ENCODE measurements at regions not wholly inside any gene's neighbourhood (a gene's known extent, or its start where the extent isn't known, plus 50 kb on each side); places are given as distances from the start of the nearest gene placed in this dataset.
"Not testable (repeated sequence)": the region's sequence is repeated elsewhere in the genome, so short reads cannot be mapped to it uniquely, and the experiment has no call there.

DNA sequence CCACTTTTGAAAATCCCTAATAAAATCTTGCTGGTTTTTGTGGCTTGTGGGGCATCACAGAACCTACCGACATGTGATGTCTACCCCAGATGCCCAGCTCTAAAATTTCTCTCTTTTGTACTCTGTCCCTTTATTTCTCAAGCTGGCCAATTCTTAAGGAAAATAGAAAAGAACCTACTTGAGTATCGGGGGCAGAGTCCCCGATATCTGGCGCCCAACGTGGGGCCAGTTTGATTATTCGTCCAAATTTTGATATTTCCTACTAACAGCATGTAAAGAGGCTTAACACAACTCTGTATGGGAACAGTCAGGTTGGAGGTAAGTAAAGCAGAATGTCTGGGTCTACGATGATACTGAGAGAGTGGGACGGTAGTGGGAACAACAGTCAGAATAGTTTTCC lies 810.6 kb downstream of the SLC6A15 start:
- DNase-seq; H3K4me1 Mint-ChIP-seq; H3K27ac Mint-ChIP-seq; H3K36me3 Mint-ChIP-seq (ENCODE audit: low read depth); ATAC-seq; H3K4me3 Mint-ChIP-seq; H3K27me3 Mint-ChIP-seq: not testable (repeated sequence)
- H3K9me3 Mint-ChIP-seq, result peaks cover 35% of the 10 kb centered on the region

DNA sequence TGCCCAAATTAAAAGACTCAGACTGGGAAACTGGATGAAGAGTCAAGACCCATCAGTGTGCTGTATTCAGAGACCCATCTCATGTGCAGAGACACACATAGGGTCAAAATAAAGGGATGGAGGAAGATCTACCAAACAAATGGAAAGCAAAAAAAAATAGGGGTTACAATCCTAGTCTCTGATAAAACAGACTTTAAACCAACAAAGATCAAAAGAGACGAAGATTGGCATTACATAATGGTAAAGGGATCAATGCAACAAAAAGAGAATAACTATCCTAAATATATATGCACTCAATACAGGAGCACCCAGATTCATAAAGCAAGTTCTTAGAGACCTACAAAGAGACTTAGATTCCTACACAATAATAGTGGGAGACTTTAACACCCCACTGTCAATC lies 813.0 kb downstream of the SLC6A15 start:
- not testable (repeated sequence) for H3K4me1 Mint-ChIP-seq; DNase-seq; ATAC-seq; H3K27me3 Mint-ChIP-seq; H3K27ac Mint-ChIP-seq; H3K36me3 Mint-ChIP-seq (ENCODE audit: low read depth); H3K4me3 Mint-ChIP-seq
- peaks cover 34% of the 10 kb centered on the region for H3K9me3 Mint-ChIP-seq

- H3K4me3 Mint-ChIP-seq, result no peak overlapping the region
- H3K9me3 Mint-ChIP-seq, result no peaks in the 10 kb centered on the region
- ATAC-seq (no peak), DNase-seq (no peak)
- H3K27ac Mint-ChIP-seq, result no peak overlapping the region
- no peaks in the 10 kb centered on the region for H3K4me1 Mint-ChIP-seq
- no peaks in the 10 kb centered on the region for H3K27me3 Mint-ChIP-seq
- no peaks in the 10 kb centered on the region for H3K36me3 Mint-ChIP-seq (ENCODE audit: low read depth)
Observed at GRCh38 chr12:84091651-84092050, 820.9 kb downstream of the SLC6A15 start.

DNA sequence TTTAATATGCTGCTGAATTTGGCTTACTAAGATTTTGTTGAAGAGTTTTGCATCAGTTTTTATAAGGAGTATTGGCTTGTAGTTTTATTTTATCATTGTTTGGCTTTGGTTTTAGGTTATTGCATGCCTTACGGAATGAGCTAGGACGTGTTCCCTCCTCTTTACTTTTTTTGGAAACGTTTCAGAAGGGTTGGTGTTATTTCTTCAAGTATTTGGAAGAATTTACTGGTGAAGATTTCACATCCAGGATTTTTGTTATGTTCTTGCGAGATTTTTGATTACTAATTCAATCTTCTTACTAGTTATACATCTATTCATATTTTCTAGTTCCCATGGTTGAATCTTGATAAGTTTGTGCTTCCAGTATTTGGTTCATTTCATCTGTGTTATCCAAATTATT lies 823.2 kb downstream of the SLC6A15 start:
- Mint-ChIP-seq H3K9me3 (no peaks in the 10 kb centered on the region), H3K36me3 (ENCODE audit: low read depth) (no peaks in the 10 kb centered on the region), H3K4me1 (no peaks in the 10 kb centered on the region), H3K4me3 (no peak overlapping the region), H3K27me3 (no peaks in the 10 kb centered on the region), H3K27ac (no peak overlapping the region)
- DNase-seq, result no peak
- ATAC-seq, result no peak

GRCh38 chr12:84085046-84085445 lies 827.6 kb downstream of the SLC6A15 start:
- ATAC-seq (no peak), DNase-seq (no peak)
- no peaks in the 10 kb centered on the region for H3K4me1 Mint-ChIP-seq
- H3K36me3 Mint-ChIP-seq (ENCODE audit: low read depth), result no peaks in the 10 kb centered on the region
- no peak overlapping the region for H3K4me3 Mint-ChIP-seq
- H3K9me3 Mint-ChIP-seq, result no peaks in the 10 kb centered on the region
- no peaks in the 10 kb centered on the region for H3K27me3 Mint-ChIP-seq
- H3K27ac Mint-ChIP-seq, result no peak overlapping the region

GRCh38 chr12:84079626-84080025 lies 833.0 kb downstream of the SLC6A15 start:
- H3K36me3 Mint-ChIP-seq (ENCODE audit: low read depth), result no peaks in the 10 kb centered on the region
- H3K27ac Mint-ChIP-seq, result no peak overlapping the region
- ATAC-seq (no peak), DNase-seq (no peak)
- H3K4me1 Mint-ChIP-seq, result no peaks in the 10 kb centered on the region
- H3K9me3 Mint-ChIP-seq, result peaks cover 4% of the 10 kb centered on the region
- H3K4me3 Mint-ChIP-seq, result no peak overlapping the region
- no peaks in the 10 kb centered on the region for H3K27me3 Mint-ChIP-seq

- Mint-ChIP-seq H3K27ac (no peak overlapping the region), H3K4me3 (no peak overlapping the region), H3K4me1 (no peaks in the 10 kb centered on the region), H3K9me3 (peaks cover 10% of the 10 kb centered on the region), H3K36me3 (ENCODE audit: low read depth) (no peaks in the 10 kb centered on the region), H3K27me3 (no peaks in the 10 kb centered on the region)
- ATAC-seq (no peak), DNase-seq (no peak)
Observed at GRCh38 chr12:84077679-84078078, 834.9 kb downstream of the SLC6A15 start.

- Mint-ChIP-seq H3K27me3 (no peaks in the 10 kb centered on the region), H3K4me3 (no peak overlapping the region), H3K27ac (no peak overlapping the region), H3K4me1 (no peaks in the 10 kb centered on the region), H3K36me3 (ENCODE audit: low read depth) (no peaks in the 10 kb centered on the region), H3K9me3 (peaks cover 10% of the 10 kb centered on the region)
- ATAC-seq (no peak), DNase-seq (no peak)
Observed at GRCh38 chr12:84075991-84076390, 836.6 kb downstream of the SLC6A15 start.

DNA sequence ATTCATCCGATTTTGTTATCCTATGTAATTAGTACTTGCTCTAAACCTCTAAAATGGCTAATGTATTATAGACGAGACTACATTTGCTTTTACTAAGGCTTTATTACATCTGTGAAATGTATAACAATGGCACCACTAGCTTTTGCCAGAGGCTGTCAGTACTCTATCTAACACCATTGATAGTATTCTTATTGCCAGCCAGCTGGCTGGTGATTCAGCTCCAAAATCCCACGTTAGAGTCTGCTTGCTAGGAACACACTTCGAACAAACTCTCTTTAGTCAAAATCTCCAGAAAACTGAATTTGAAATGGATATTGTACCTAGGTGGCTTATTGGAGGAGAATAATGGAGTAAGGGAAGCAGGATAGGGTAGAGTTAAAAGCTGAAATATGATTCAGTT lies 839.2 kb downstream of the SLC6A15 start:
- no peaks in the 10 kb centered on the region for H3K27me3 Mint-ChIP-seq
- H3K4me3 Mint-ChIP-seq, result no peak overlapping the region
- DNase-seq (no peak), ATAC-seq (no peak)
- H3K4me1 Mint-ChIP-seq, result no peaks in the 10 kb centered on the region
- H3K36me3 Mint-ChIP-seq (ENCODE audit: low read depth), result no peaks in the 10 kb centered on the region
- H3K9me3 Mint-ChIP-seq, result peaks cover 10% of the 10 kb centered on the region
- no peak overlapping the region for H3K27ac Mint-ChIP-seq

GRCh38 chr12:84072961-84073360 lies 839.6 kb downstream of the SLC6A15 start:
- Mint-ChIP-seq H3K4me3 (no peak overlapping the region), H3K27ac (no peak overlapping the region), H3K4me1 (no peaks in the 10 kb centered on the region), H3K27me3 (no peaks in the 10 kb centered on the region), H3K36me3 (ENCODE audit: low read depth) (no peaks in the 10 kb centered on the region), H3K9me3 (peaks cover 10% of the 10 kb centered on the region)
- DNase-seq (no peak), ATAC-seq (no peak)

- peaks cover 14% of the 10 kb centered on the region for H3K9me3 Mint-ChIP-seq
- no peak overlapping the region for H3K27ac Mint-ChIP-seq
- H3K27me3 Mint-ChIP-seq, result no peaks in the 10 kb centered on the region
- no peak for ATAC-seq
- no peaks in the 10 kb centered on the region for H3K36me3 Mint-ChIP-seq (ENCODE audit: low read depth)
- no peaks in the 10 kb centered on the region for H3K4me1 Mint-ChIP-seq
- no peak overlapping the region for H3K4me3 Mint-ChIP-seq
- no peak for DNase-seq
Observed at GRCh38 chr12:84070292-84070691, 842.3 kb downstream of the SLC6A15 start.

- Mint-ChIP-seq H3K4me3 (no peak overlapping the region), H3K36me3 (ENCODE audit: low read depth) (no peaks in the 10 kb centered on the region), H3K27ac (no peak overlapping the region), H3K4me1 (no peaks in the 10 kb centered on the region), H3K9me3 (peaks cover 14% of the 10 kb centered on the region), H3K27me3 (no peaks in the 10 kb centered on the region)
- ATAC-seq, result no peak
- no peak for DNase-seq
Observed at GRCh38 chr12:84069699-84070098, 842.9 kb downstream of the SLC6A15 start.

GRCh38 chr12:84069198-84069597 lies 843.4 kb downstream of the SLC6A15 start:
- Mint-ChIP-seq H3K36me3 (ENCODE audit: low read depth) (no peaks in the 10 kb centered on the region), H3K27ac (no peak overlapping the region), H3K4me1 (no peaks in the 10 kb centered on the region), H3K9me3 (peaks cover 9% of the 10 kb centered on the region), H3K4me3 (no peak overlapping the region), H3K27me3 (no peaks in the 10 kb centered on the region)
- ATAC-seq (no peak), DNase-seq (no peak)

DNA sequence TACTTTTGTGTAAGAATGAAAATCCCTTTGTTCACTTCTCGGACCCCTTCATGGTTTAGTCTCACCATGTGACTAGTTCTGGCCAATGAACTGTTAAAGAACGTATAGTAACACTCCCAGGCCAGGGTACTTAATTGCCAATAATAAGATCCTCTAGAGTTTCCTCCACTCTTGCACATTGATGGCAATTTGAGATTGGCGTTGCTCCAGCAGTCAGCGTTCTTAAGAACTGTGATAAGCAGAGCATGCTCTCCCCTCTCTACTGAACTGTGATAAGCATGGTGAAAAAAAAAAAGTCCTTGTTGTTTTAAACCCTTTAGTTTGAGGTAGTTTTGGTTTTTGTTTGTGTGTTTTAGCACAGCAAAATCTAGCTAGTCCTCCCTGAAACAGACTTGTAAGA lies 854.5 kb downstream of the SLC6A15 start:
- no peak overlapping the region for H3K27ac Mint-ChIP-seq
- no peaks in the 10 kb centered on the region for H3K4me1 Mint-ChIP-seq
- no peak for ATAC-seq
- H3K27me3 Mint-ChIP-seq, result no peaks in the 10 kb centered on the region
- no peak for DNase-seq
- peaks cover 5% of the 10 kb centered on the region for H3K9me3 Mint-ChIP-seq
- no peaks in the 10 kb centered on the region for H3K36me3 Mint-ChIP-seq (ENCODE audit: low read depth)
- no peak overlapping the region for H3K4me3 Mint-ChIP-seq

DNA sequence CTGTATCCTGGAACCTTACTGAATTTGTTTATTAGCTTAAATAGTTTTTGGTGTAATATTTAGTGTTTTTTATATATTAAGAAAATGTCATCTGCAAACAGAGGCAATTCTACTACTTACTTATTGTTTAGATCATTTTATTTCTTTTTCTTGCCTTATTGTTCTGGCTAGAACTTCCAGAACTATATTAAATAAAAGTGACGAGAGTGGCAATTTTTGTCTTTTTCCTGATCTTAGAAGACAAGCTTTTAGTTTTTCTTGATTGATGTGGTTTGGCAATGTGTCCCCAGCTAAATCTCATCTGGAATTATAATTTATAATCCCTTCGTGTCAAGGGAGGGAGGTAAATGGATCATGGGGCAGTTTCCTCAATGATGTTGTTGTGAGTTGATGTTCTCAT lies 857.8 kb downstream of the SLC6A15 start:
- ATAC-seq, result no peak
- Mint-ChIP-seq H3K4me3 (no peak overlapping the region), H3K9me3 (peaks cover 8% of the 10 kb centered on the region), H3K27ac (no peak overlapping the region), H3K36me3 (ENCODE audit: low read depth) (no peaks in the 10 kb centered on the region), H3K27me3 (no peaks in the 10 kb centered on the region), H3K4me1 (no peaks in the 10 kb centered on the region)
- DNase-seq, result no peak

DNA sequence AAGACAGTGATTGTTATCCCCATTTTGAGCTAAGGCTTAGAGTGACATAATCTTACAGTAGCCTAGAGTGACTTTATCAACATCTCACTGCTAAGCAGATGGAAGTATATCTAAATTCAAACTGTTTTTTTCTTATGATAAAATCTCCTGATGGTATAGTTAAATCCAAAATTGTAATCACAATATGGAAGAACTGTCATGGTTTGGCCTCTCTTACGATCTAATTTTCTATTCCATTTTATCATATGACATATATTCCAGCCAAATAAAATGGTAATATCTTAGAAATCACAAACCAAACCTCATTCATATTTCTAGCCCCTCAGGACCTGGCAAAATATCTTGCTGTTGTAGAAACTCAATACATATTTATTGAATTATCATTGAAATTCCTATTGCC lies 864.7 kb downstream of the SLC6A15 start:
- Mint-ChIP-seq H3K4me3 (no peak overlapping the region), H3K27me3 (no peaks in the 10 kb centered on the region), H3K27ac (no peak overlapping the region), H3K36me3 (ENCODE audit: low read depth) (no peaks in the 10 kb centered on the region), H3K4me1 (no peaks in the 10 kb centered on the region), H3K9me3 (peaks cover under 1% of the 10 kb centered on the region)
- ATAC-seq, result no peak
- no peak for DNase-seq
